ENCODE measurements at regions not wholly inside any gene's neighbourhood (a gene's known extent, or its start where the extent isn't known, plus 50 kb on each side); places are given as distances from the start of the nearest gene placed in this dataset.

DNA sequence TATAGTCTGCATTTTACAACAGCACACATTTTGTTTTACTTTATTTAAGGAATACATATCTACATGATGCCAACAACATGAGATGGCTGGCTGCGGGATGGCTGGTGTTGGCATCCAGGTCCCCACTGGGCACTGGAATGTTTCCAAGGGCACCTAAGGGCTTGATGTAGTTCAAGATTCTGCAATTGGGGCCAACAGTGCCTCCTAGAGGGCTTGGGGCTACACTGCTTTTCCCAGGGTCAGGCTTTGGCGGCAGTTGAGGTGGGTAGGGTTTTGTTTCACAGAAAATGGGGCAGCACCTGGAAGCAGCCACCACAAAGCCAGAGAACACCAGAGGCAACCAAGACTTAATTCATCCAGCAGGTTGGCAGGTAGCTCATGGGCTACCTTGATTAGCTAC is 166.7 kb upstream of the PRNP start:
- H3K27ac ChIP-seq (ENCODE audit: insufficient read depth, low read length): no peak overlapping the region
- no peak for DNase-seq (ENCODE audit: low read depth in 2 of 2)
- no peaks in the 10 kb centered on the region for H3K9me3 ChIP-seq (ENCODE audit: control insufficient read depth, insufficient read depth, low read depth, low read length)

GRCh38 chr20:4516876-4517275 is 169.4 kb upstream of the PRNP start:
- no peaks in the 10 kb centered on the region for H3K9me3 ChIP-seq (ENCODE audit: control insufficient read depth, insufficient read depth, low read depth, low read length)
- no peaks in the 10 kb centered on the region for H3K36me3 ChIP-seq (ENCODE audit: control insufficient read depth, insufficient read depth, low read length)
- peaks cover 5% of the 10 kb centered on the region for H3K4me1 ChIP-seq (ENCODE audit: control insufficient read depth, extremely low read depth, insufficient read depth, low read length)
- no peak overlapping the region for H3K9ac ChIP-seq (ENCODE audit: insufficient read depth, low read length)
- no peaks in the 10 kb centered on the region for H3K79me2 ChIP-seq (ENCODE audit: control insufficient read depth, insufficient read depth, low read length)
- no peak for DNase-seq (ENCODE audit: low read depth in 2 of 2)
- H3K27ac ChIP-seq (ENCODE audit: insufficient read depth, low read length): no peak overlapping the region
- no peaks in the 10 kb centered on the region for H4K20me1 ChIP-seq (ENCODE audit: control insufficient read depth, extremely low read depth, insufficient read depth, low read length)
- H3K27me3 ChIP-seq (ENCODE audit: control insufficient read depth, insufficient read depth, low read length): no peaks in the 10 kb centered on the region
- no peak for TF ChIP-seq EZH2 (IDR thresholded peaks at IDR 0.05; ENCODE audit: low read length, missing control alignments)
- H2AFZ ChIP-seq (ENCODE audit: low read length): no peak overlapping the region
- H3K4me3 ChIP-seq (replicated peaks in 1 of 4; ENCODE audit: control extremely low read depth in 1 of 4, insufficient read depth in 1 of 4, low read depth in 3 of 4, low read length in 4 of 4): no peak overlapping the region
- H3K4me2 ChIP-seq (ENCODE audit: extremely low read depth, insufficient read depth, low read length): no peak overlapping the region

More for the DNA sequence above, 166.7 kb upstream of the PRNP start:
- H4K20me1 ChIP-seq (ENCODE audit: control insufficient read depth, extremely low read depth, insufficient read depth, low read length): no peaks in the 10 kb centered on the region
- H3K79me2 ChIP-seq (ENCODE audit: control insufficient read depth, insufficient read depth, low read length): no peaks in the 10 kb centered on the region
- TF ChIP-seq EZH2 (IDR thresholded peaks at IDR 0.05; ENCODE audit: low read length, missing control alignments): no peak
- TF ChIP-seq CTCF (conservative IDR thresholded peaks at IDR 0.05 in 1 of 2, IDR thresholded peaks at IDR 0.05 in 1 of 2; ENCODE audit: low read depth in 1 of 2, low read length in 2 of 2): peak; percentile 40 to 41
- no peak overlapping the region for H3K4me3 ChIP-seq (replicated peaks in 1 of 4; ENCODE audit: control extremely low read depth in 1 of 4, insufficient read depth in 1 of 4, low read depth in 3 of 4, low read length in 4 of 4)
- H3K4me1 ChIP-seq (ENCODE audit: control insufficient read depth, extremely low read depth, insufficient read depth, low read length): no peaks in the 10 kb centered on the region
- H3K36me3 ChIP-seq (ENCODE audit: control insufficient read depth, insufficient read depth, low read length): no peaks in the 10 kb centered on the region
- no peak overlapping the region for H2AFZ ChIP-seq (ENCODE audit: low read length)
- no peaks in the 10 kb centered on the region for H3K27me3 ChIP-seq (ENCODE audit: control insufficient read depth, insufficient read depth, low read length)
- no peak overlapping the region for H3K4me2 ChIP-seq (ENCODE audit: extremely low read depth, insufficient read depth, low read length)
- H3K9ac ChIP-seq (ENCODE audit: insufficient read depth, low read length): no peak overlapping the region

DNA sequence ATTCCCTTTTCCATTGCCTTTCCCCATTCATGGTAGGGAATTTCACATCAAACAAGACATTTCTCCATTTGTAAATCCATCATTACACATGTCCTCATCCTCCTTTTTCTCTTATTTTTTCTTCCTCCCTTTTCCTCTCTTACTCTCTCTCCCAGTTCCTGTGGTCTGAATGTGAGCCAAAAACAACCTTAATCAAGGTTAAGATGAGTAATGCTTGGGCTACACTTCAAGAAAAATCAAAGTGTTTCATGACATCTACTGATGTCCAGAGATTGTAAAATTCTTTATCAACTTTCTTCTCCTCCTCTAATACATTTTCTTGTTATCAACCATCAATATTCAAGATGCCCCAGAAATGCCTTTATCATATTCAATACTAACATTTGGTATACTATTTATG is 172.5 kb upstream of the PRNP start:
- Histone ChIP-seq H3K9me3 (ENCODE audit: control insufficient read depth, insufficient read depth, low read depth, low read length) (no peaks in the 10 kb centered on the region), H3K27ac (ENCODE audit: insufficient read depth, low read length) (peak overlapping the region; percentile 52), H3K79me2 (ENCODE audit: control insufficient read depth, insufficient read depth, low read length) (no peaks in the 10 kb centered on the region), H3K4me2 (ENCODE audit: extremely low read depth, insufficient read depth, low read length) (no peak overlapping the region), H3K36me3 (ENCODE audit: control insufficient read depth, insufficient read depth, low read length) (no peaks in the 10 kb centered on the region), H3K27me3 (ENCODE audit: control insufficient read depth, insufficient read depth, low read length) (no peaks in the 10 kb centered on the region), H2AFZ (ENCODE audit: low read length) (no peak overlapping the region), H3K9ac (ENCODE audit: insufficient read depth, low read length) (no peak overlapping the region), H4K20me1 (ENCODE audit: control insufficient read depth, extremely low read depth, insufficient read depth, low read length) (no peaks in the 10 kb centered on the region), H3K4me1 (ENCODE audit: control insufficient read depth, extremely low read depth, insufficient read depth, low read length) (peaks cover 5% of the 10 kb centered on the region), H3K4me3 (replicated peaks in 1 of 4; ENCODE audit: control extremely low read depth in 1 of 4, insufficient read depth in 1 of 4, low read depth in 3 of 4, low read length in 4 of 4) (no peak overlapping the region)
- TF ChIP-seq CTCF (conservative IDR thresholded peaks at IDR 0.05 in 1 of 2, IDR thresholded peaks at IDR 0.05 in 1 of 2; ENCODE audit: low read depth in 1 of 2, low read length in 2 of 2): no peak
- TF ChIP-seq EZH2 (IDR thresholded peaks at IDR 0.05; ENCODE audit: low read length, missing control alignments): no peak
- peak; percentile 73 to 91 for DNase-seq (ENCODE audit: low read depth in 2 of 2)

Data from fibroblast of lung (primary cell).